Panc1 (cell line): ENCODE measurements at regions not wholly inside any gene's neighbourhood (a gene's known extent, or its start where the extent isn't known, plus 50 kb on each side); places are given as distances from the start of the nearest gene placed in this dataset.

Experiments used
- POLR2AphosphoS5 ChIP-seq: IDR thresholded peaks from 2 replicates; pipeline ENCODE4 v1.6.1; 2012; ENCODE audit warnings: mild to moderate bottlenecking, low read depth, low read length, moderate library complexity
- TF ChIP-seq, protein P1 (sequence below): fragments of 450-650 bp; IDR thresholded peaks from 2 replicates; pipeline ENCODE4 v1.5.1; 2017; ENCODE audit warnings: mild to moderate bottlenecking

DNA sequence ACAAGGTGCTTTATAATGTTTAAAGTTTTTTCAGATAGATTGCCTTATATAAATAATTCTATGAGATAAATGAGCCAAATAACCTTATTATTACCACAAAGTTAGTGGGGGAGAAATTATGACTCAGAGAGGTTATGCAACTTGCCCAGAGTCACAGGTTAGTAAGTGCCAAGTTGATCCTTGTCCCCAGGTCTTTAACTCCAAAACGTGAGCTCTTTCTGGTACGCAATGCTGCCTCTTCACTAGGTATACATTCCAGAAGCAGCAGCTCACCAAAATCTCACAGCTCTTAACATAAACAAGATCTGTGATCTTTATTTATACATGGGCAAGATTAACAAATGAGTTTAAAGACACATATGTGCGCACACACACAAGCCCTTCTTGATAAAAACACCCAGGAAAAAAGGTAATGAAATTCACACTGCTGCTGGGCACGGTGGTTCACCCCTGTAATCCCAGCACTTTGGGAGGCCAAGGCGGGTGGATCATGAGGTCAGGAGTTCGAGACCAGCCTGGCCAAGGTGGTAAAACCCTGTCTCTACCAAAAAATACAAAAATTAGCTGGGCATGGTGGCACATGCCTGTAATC is 59.8 kb upstream of the NR2F2 start:
- TF ChIP-seq, protein P1, sequence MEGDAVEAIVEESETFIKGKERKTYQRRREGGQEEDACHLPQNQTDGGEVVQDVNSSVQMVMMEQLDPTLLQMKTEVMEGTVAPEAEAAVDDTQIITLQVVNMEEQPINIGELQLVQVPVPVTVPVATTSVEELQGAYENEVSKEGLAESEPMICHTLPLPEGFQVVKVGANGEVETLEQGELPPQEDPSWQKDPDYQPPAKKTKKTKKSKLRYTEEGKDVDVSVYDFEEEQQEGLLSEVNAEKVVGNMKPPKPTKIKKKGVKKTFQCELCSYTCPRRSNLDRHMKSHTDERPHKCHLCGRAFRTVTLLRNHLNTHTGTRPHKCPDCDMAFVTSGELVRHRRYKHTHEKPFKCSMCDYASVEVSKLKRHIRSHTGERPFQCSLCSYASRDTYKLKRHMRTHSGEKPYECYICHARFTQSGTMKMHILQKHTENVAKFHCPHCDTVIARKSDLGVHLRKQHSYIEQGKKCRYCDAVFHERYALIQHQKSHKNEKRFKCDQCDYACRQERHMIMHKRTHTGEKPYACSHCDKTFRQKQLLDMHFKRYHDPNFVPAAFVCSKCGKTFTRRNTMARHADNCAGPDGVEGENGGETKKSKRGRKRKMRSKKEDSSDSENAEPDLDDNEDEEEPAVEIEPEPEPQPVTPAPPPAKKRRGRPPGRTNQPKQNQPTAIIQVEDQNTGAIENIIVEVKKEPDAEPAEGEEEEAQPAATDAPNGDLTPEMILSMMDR: no peak
- TF ChIP-seq POLR2AphosphoS5: no peak
